Dermis blood vessel endothelial cell (primary cell): ENCODE measurements at regions not wholly inside any gene's neighbourhood (a gene's known extent, or its start where the extent isn't known, plus 50 kb on each side); places are given as distances from the start of the nearest gene placed in this dataset.
"Not testable (repeated sequence)": the region's sequence is repeated elsewhere in the genome, so short reads cannot be mapped to it uniquely, and the experiment has no call there.

Experiments used
- DNase-seq: peaks from one replicate; pipeline ENCODE4 v3.0.0; 2010

GRCh38 chr6:22157233-22157632, 139.6 kb downstream of the PRL start:
- DNase-seq = no peak

GRCh38 chr6:22164236-22164635, 132.6 kb downstream of the PRL start:
- peak; percentile 37 for DNase-seq

- DNase-seq = not testable (repeated sequence)
Measured at GRCh38 chr6:22171006-22171405, 125.8 kb downstream of the PRL start.

GRCh38 chr6:22171885-22172284, 125.0 kb downstream of the PRL start:
- DNase-seq = not testable (repeated sequence)

GRCh38 chr6:22173311-22173710, 123.5 kb downstream of the PRL start:
- no peak for DNase-seq

- not testable (repeated sequence) for DNase-seq
Measured at GRCh38 chr6:22180250-22180649, 116.6 kb downstream of the PRL start.

GRCh38 chr6:22184371-22184770, 112.5 kb downstream of the PRL start:
- DNase-seq = no peak

- no peak for DNase-seq
Measured at GRCh38 chr6:22189946-22190345, 106.9 kb downstream of the PRL start.

- DNase-seq = no peak
Measured at GRCh38 chr6:22194188-22194921, 102.5 kb downstream of the PRL start.

GRCh38 chr6:22199771-22200170, 97.1 kb downstream of the PRL start:
- DNase-seq = no peak

GRCh38 chr6:22204153-22204552, 92.7 kb downstream of the PRL start:
- no peak for DNase-seq

GRCh38 chr6:22205266-22205665, 91.6 kb downstream of the PRL start:
- peak; percentile 26 for DNase-seq

- no peak for DNase-seq
Measured at GRCh38 chr6:22206106-22206505, 90.7 kb downstream of the PRL start.

- no peak for DNase-seq
Measured at GRCh38 chr6:22208026-22208425, 88.8 kb downstream of the PRL start.

- DNase-seq = no peak
Measured at GRCh38 chr6:22214314-22214713, 82.5 kb downstream of the PRL start.

GRCh38 chr6:22215474-22215873, 81.4 kb downstream of the PRL start:
- not testable (repeated sequence) for DNase-seq

GRCh38 chr6:22218410-22218809, 78.4 kb downstream of the PRL start:
- DNase-seq = no peak

GRCh38 chr6:22219925-22220324, 76.9 kb downstream of the PRL start:
- DNase-seq = no peak

GRCh38 chr6:22221211-22221610, 75.6 kb downstream of the PRL start:
- DNase-seq = no peak

GRCh38 chr6:22221630-22222029, 75.2 kb downstream of the PRL start:
- no peak for DNase-seq

GRCh38 chr6:22222469-22222868, 74.4 kb downstream of the PRL start:
- no peak for DNase-seq

- peak; percentile 63 for DNase-seq
Measured at GRCh38 chr6:22227824-22228610, 68.8 kb downstream of the PRL start.

GRCh38 chr6:22231050-22231449, 65.8 kb downstream of the PRL start:
- DNase-seq = no peak

GRCh38 chr6:22231616-22232015, 65.2 kb downstream of the PRL start:
- no peak for DNase-seq
